CD4-positive, alpha-beta T cell (primary cell): ENCODE measurements at regions not wholly inside any gene's neighbourhood (a gene's known extent, or its start where the extent isn't known, plus 50 kb on each side); places are given as distances from the start of the nearest gene placed in this dataset.

ENCODE experiments used
- ATAC-seq: fragments of 200-7000 bp; cut with Tn5 transposase; one replicate; pipeline ENCODE4 v1.10.0; 2022; ENCODE audit warnings: mild to moderate bottlenecking; ENCODE audit not compliant: poor library complexity
- CTCF ChIA-PET: fragments of 350-600 bp; sonication (Branson Sonifier 250); formaldehyde crosslinking; loops from one replicate; lab custom pipeline; 2021; ENCODE audit warnings: antibody characterized with exemption, inconsistent platforms; lab: Charles Lee
- POLR2A ChIA-PET: fragments of 350-600 bp; sonication (Branson Sonifier 250); formaldehyde crosslinking; loops from one replicate; lab custom pipeline; 2021; ENCODE audit warnings: antibody characterized with exemption, inconsistent platforms; lab: Charles Lee
- DNase-seq, 14 experiments: peaks; one replicate each; pipeline ENCODE4 v3.0.0-alpha.2; 2013 to 2020; ENCODE audit warnings: mixed read lengths in 2 of 14
- H3K27ac ChIP-seq, 2 donors: one replicate each; pipeline versions ENCODE4 v1.5.1 to v1.7.0; 2013; ENCODE audit warnings: low read length in 2 of 2, low read depth in 1 of 2, mild to moderate bottlenecking in 1 of 2
- H3K27me3 ChIP-seq, 2 experiments: 1 replicate in 1 of 2; 2 replicates in 1 of 2; pipeline versions ENCODE4 v1.6.1 to v1.7.0; 2013; ENCODE audit warnings: low read length in 2 of 2, control low read depth in 1 of 2, mild to moderate bottlenecking in 1 of 2, moderate library complexity in 1 of 2; ENCODE audit not compliant: insufficient read depth in 2 of 2, control insufficient read depth in 1 of 2
- H3K36me3 ChIP-seq: one replicate; pipeline ENCODE4 v1.6.1; 2013; ENCODE audit warnings: low read length, control low read depth; ENCODE audit not compliant: insufficient read depth
- H3K4me1 ChIP-seq: one replicate; pipeline ENCODE4 v1.6.1; 2013; ENCODE audit warnings: low read length, control low read depth; ENCODE audit not compliant: insufficient read depth
- H3K4me3 ChIP-seq: one replicate; pipeline ENCODE4 v1.5.1; 2013; ENCODE audit warnings: mild to moderate bottlenecking, low read length, moderate library complexity
- H3K9me3 ChIP-seq, 2 experiments: 1 replicate in 1 of 2; 2 replicates in 1 of 2; pipeline versions ENCODE4 v1.6.1 to v1.7.0; 2013; ENCODE audit warnings: low read length in 2 of 2, mild to moderate bottlenecking in 2 of 2, control low read depth in 1 of 2, moderate library complexity in 1 of 2; ENCODE audit not compliant: control insufficient read depth in 1 of 2, insufficient read depth in 1 of 2
- H3K27ac Mint-ChIP-seq: one replicate; pipeline ENCODE4 v1.8.0; 2020; ENCODE audit warnings: mixed read lengths
- H3K27me3 Mint-ChIP-seq: one replicate; pipeline ENCODE4 v1.8.0; 2021; ENCODE audit warnings: mixed read lengths
- H3K36me3 Mint-ChIP-seq: one replicate; pipeline ENCODE4 v1.8.0; 2021; ENCODE audit warnings: low read depth, mixed read lengths
- H3K4me1 Mint-ChIP-seq: one replicate; pipeline ENCODE4 v1.8.0; 2021; ENCODE audit warnings: low read depth, mixed read lengths
- H3K4me3 Mint-ChIP-seq: one replicate; pipeline ENCODE4 v1.8.0; 2020; ENCODE audit warnings: mild to moderate bottlenecking, mixed read lengths
- H3K9me3 Mint-ChIP-seq: one replicate; pipeline ENCODE4 v1.8.0; 2020; ENCODE audit warnings: mixed read lengths
- intact Hi-C, 2 experiments: fragments of 100-400 bp; cut with DNase I in 1 of 2; cut with micrococcal nuclease in 1 of 2; formaldehyde crosslinking; loops; one replicate each; pipeline versions ENCODE4 v1.15.1 to v1.9.0; 2023 to 2025; cut with DNase I, micrococcal nuclease
- TF ChIP-seq, protein P1 (sequence below): fragments of 200-600 bp; IDR thresholded peaks from one replicate; pipeline ENCODE4 v1.8.0; 2022; ENCODE audit warnings: antibody characterized with exemption, mild to moderate bottlenecking

DNA sequence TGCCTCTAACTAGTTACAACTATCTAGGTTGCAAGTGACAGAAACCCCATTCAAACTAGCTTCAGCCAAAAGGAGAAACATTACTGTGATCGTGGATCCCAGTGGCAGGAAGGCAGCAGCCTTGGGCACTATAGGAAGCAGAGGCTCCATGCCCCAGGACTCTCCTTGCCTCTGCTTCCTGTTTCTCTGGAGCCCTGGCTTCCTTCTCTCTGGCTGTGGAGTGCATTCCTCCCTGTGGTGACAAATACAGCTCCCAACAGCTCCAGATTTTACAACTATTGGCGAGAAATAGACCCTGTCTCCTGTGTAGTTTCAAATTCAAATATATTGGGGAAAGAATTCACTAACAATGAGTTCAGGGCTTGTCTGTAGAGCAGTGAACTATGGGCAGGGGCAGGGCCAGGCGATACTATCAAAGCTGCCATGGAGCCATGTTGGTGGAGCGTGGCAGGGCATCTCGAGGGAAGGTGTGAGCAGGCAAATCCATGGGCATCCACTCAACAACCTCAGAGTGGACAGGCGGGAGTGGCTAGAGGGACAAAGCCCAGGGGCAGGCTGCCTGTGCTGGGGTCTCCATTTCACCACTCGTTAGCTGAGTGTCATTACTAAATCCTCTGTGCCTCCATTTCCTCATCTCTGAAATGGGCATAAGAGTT lies 189.5 kb downstream of the ERCC6L2 start:
- H3K36me3 Mint-ChIP-seq, result no peaks in the 10 kb centered on the region
- Histone ChIP-seq H3K4me1 (peaks cover 8% of the 10 kb centered on the region), H3K36me3 (no peaks in the 10 kb centered on the region), H3K9me3 (peaks cover 0 to 3% of the 10 kb centered on the region in 2 experiments), H3K27ac (no peak overlapping the region), H3K27me3 (no peaks in the 10 kb centered on the region), H3K4me3 (no peak overlapping the region)
- ATAC-seq (no peak), DNase-seq (no peak)
- intact Hi-C loops, result loop anchor here in 1 of 2 experiments (5.0 to 10.0 kb wide), 2 partner anchors 250 to 803 kb away; no protein-coding TSS in a partner anchor
- H3K4me3 Mint-ChIP-seq, result no peak overlapping the region
- CTCF ChIA-PET, result no interaction called here
- H3K4me1 Mint-ChIP-seq, result no peaks in the 10 kb centered on the region
- no peak overlapping the region for H3K27ac Mint-ChIP-seq
- TF ChIP-seq, protein P1, sequence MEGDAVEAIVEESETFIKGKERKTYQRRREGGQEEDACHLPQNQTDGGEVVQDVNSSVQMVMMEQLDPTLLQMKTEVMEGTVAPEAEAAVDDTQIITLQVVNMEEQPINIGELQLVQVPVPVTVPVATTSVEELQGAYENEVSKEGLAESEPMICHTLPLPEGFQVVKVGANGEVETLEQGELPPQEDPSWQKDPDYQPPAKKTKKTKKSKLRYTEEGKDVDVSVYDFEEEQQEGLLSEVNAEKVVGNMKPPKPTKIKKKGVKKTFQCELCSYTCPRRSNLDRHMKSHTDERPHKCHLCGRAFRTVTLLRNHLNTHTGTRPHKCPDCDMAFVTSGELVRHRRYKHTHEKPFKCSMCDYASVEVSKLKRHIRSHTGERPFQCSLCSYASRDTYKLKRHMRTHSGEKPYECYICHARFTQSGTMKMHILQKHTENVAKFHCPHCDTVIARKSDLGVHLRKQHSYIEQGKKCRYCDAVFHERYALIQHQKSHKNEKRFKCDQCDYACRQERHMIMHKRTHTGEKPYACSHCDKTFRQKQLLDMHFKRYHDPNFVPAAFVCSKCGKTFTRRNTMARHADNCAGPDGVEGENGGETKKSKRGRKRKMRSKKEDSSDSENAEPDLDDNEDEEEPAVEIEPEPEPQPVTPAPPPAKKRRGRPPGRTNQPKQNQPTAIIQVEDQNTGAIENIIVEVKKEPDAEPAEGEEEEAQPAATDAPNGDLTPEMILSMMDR, result no peak
- POLR2A ChIA-PET, result no interaction called here
- no peaks in the 10 kb centered on the region for H3K27me3 Mint-ChIP-seq
- no peaks in the 10 kb centered on the region for H3K9me3 Mint-ChIP-seq

DNA sequence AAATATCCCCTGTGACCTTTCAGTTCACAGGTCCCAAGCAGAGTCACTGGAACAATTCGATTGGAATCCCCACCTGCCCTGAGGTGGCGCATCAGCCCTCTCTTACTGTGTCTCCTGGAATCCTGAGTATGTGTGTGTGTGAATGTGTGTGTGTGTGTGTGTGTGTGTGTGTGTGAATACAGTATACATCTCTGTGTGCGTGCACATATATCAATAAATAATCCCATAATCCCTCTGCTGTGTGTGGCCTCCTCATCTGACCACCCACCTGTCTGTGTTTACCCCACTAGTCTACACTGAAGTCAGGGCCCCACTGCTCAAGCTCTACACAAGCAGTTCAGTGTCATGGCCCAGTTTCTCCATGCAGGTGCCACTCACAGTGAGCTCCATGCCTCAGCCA lies 187.4 kb downstream of the ERCC6L2 start:
- Mint-ChIP-seq H3K27me3 (no peaks in the 10 kb centered on the region), H3K36me3 (no peaks in the 10 kb centered on the region), H3K9me3 (no peaks in the 10 kb centered on the region), H3K27ac (no peak overlapping the region), H3K4me1 (no peaks in the 10 kb centered on the region), H3K4me3 (no peak overlapping the region)
- peaks cover 8% of the 10 kb centered on the region for H3K4me1 ChIP-seq
- CTCF ChIA-PET, result no interaction called here
- peaks cover 0 to 3% of the 10 kb centered on the region in 2 experiments for H3K9me3 ChIP-seq
- intact Hi-C loops, result loop anchor here in 1 of 2 experiments (2.0 to 10.0 kb wide), 3 partner anchors 248 to 801 kb away; no protein-coding TSS in a partner anchor
- TF ChIP-seq, protein P1, result no peak
- no peak overlapping the region for H3K27ac ChIP-seq
- DNase-seq (no peak), ATAC-seq (no peak)
- H3K36me3 ChIP-seq, result no peaks in the 10 kb centered on the region
- no peaks in the 10 kb centered on the region for H3K27me3 ChIP-seq
- POLR2A ChIA-PET, result no interaction called here
- no peak overlapping the region for H3K4me3 ChIP-seq

DNA sequence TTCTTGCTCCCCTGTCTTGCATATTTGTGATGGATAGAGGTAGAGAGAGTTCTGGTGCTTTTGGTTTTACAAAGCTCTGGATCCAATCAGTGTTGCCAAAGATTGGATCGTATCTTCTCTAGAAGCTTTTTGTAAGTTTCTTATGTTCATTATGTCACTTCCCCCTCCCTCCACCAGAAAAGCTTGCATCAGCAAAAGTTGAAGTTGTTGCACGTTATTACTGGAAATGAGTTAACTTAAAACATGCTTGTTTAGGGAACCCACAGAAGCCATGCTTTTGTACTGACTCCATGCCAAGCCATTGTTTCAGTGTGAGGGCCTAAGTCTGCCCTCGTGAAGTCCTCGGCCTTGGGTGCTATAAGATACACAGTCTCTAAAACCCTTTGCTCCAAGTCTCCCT lies 186.5 kb downstream of the ERCC6L2 start:
- Histone ChIP-seq H3K9me3 (peaks cover 0 to under 1% of the 10 kb centered on the region in 2 experiments), H3K27ac (no peak overlapping the region), H3K36me3 (no peaks in the 10 kb centered on the region), H3K27me3 (no peaks in the 10 kb centered on the region), H3K4me3 (no peak overlapping the region), H3K4me1 (peaks cover 9% of the 10 kb centered on the region)
- no peak for ATAC-seq
- no peaks in the 10 kb centered on the region for H3K27me3 Mint-ChIP-seq
- H3K27ac Mint-ChIP-seq, result no peak overlapping the region
- H3K9me3 Mint-ChIP-seq, result no peaks in the 10 kb centered on the region
- H3K4me3 Mint-ChIP-seq, result no peak overlapping the region
- TF ChIP-seq, protein P1, result no peak
- intact Hi-C loops, result loop anchor here in 1 of 2 experiments (2.0 to 10.0 kb wide), 3 partner anchors 247 to 800 kb away; no protein-coding TSS in a partner anchor
- CTCF ChIA-PET, result interaction anchor here (1.3 kb wide), 1 partner anchor 9 kb away, joined by 3 read pairs; no protein-coding TSS in a partner anchor
- no peaks in the 10 kb centered on the region for H3K4me1 Mint-ChIP-seq
- POLR2A ChIA-PET, result no interaction called here
- no peak for DNase-seq
- no peaks in the 10 kb centered on the region for H3K36me3 Mint-ChIP-seq
